HG03066 (cell line): ENCODE measurements at regions not wholly inside any gene's neighbourhood (a gene's known extent, or its start where the extent isn't known, plus 50 kb on each side); places are given as distances from the start of the nearest gene placed in this dataset.
"Not testable (repeated sequence)": the region's sequence is repeated elsewhere in the genome, so short reads cannot be mapped to it uniquely, and the experiment has no call there.

ENCODE experiments used
- ATAC-seq: cut with Tn5 transposase; IDR thresholded peaks from one replicate; pipeline ENCODE4 v1.9.1; 2021; ENCODE audit warnings: low read depth; ENCODE audit not compliant: unreplicated experiment

DNA sequence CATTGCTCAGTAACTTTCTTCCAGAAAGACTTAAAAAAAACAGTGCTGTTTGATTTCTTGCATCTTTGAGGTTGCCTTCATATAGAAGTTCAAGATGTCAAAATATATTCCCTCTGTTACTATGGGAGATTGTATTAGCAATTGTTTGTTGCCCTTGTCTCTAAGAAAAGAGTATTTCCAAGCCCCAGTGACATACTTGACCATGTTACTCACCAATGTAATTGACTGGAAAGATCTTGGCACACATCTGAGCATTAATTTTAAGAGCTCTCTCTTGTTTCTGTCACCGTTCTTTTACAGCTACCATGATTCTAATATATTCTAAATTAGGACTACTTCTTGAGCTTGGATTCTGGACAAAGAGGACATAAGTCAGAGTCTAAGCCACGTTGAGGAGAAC, 902.7 kb upstream of the EPHA5 start:
- no peak for ATAC-seq

DNA sequence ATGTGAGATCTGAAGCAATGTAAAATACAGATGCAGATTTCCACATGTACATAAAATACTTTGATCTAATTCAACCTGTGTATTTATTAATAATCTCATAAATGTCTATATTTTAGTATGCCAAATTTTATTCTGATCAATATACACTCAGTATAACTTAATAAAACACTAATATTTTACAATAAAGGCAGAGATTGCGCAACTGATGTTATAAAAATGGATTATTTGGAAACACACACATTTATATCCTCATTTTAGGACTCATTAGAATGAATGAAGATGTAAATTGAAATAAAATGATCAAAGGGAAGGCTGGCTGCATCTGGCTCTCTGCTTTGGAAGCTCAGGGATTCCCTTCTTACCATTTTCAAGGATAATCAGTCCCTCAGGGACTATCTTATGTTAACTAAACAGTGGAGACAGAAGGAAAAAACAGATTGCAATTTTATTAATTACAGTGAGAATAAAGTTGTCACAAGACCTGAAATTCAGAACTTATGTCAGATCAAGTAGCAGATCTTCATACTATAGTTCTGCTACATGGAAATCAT, 900.9 kb upstream of the EPHA5 start:
- no peak for ATAC-seq

DNA sequence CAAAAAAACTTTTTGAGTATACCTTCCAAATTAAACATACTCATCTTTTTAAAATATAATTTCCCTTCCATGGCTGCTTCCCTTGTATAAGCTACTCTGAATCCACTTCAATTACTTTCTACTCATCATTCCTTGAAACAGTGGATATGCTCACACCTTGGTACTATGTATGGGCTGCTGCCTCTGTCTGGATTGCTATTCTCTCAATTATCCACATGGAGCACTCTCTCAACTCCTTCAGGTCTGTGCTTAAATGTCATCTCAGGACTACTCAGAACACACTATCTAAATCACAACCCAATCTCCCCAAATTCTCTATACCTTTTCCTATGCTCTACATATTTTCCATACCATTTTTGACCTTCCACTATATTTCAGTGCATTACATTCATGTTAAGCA, 898.9 kb upstream of the EPHA5 start:
- no peak for ATAC-seq

DNA sequence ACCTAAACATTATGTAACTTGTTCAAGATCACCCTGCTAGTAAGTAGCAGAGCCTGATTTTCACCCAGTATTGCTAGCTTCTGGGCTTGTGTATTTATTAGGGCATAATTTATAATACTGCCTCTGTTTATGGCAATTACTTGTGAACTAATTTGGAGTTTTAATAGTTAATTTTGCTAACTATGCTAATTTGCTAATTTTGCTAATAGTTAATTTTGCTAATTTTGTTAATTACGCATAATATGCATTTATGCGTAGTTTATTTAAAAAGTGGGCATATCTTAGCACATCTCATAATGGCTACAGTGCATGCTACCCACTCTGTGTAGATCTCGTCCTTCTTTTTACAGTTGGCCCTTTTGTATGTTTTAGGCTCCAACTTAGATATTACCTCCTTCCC, 898.1 kb upstream of the EPHA5 start:
- ATAC-seq = no peak

DNA sequence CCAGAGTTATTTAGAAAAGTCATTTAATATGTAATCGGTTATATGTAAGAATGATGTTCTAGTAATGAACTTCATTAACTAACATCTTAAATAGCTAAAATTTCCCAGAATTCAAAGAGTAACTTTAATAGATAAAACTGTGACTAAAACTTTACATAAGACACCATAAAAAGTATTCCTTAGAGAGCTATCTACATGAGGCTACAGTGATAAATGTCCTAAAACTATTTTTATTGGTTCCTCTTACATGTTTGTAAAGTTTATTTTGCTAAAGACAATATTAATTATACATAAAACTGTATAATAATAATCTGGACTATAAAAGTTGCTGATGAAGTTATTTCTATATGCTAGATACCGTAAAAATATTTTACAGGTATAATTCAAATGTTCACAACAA, 897.7 kb upstream of the EPHA5 start:
- no peak for ATAC-seq

DNA sequence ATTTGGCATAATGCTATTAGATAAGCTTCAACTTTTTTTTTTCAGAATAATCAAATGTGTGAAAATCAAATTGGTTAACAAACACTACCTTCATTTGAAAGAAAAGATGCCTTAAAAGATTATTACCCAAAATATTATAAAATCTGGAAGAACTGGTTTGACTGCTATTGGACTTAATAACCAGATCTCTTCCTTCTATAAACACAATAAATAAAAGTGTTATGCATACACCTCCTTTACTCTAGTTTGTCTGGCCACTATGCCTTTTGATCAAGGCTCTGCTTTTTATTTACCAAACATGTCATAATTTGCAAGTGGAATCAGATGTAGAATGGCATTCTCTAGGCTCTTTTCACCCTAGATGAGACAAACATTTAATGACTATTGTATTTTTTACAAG, 897.3 kb upstream of the EPHA5 start:
- ATAC-seq = no peak

DNA sequence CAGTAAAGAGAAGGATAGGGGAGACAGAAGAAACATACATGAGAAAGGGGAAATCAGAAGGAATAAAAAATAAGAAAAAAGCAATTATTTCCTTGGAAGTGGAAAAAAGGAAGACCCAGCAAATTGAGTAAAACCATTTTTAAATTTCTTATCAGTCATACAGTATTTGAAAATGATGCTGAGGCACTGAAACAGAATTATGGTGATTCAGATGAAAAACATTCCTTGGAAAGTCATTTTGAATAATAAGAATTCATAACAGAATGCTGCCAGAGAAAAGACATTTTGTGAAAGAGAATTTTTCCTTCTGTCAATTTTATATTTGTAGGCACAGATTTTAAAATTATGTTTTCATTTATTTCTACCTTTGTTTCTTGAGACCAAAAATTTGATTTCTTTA, 895.5 kb upstream of the EPHA5 start:
- ATAC-seq = no peak

DNA sequence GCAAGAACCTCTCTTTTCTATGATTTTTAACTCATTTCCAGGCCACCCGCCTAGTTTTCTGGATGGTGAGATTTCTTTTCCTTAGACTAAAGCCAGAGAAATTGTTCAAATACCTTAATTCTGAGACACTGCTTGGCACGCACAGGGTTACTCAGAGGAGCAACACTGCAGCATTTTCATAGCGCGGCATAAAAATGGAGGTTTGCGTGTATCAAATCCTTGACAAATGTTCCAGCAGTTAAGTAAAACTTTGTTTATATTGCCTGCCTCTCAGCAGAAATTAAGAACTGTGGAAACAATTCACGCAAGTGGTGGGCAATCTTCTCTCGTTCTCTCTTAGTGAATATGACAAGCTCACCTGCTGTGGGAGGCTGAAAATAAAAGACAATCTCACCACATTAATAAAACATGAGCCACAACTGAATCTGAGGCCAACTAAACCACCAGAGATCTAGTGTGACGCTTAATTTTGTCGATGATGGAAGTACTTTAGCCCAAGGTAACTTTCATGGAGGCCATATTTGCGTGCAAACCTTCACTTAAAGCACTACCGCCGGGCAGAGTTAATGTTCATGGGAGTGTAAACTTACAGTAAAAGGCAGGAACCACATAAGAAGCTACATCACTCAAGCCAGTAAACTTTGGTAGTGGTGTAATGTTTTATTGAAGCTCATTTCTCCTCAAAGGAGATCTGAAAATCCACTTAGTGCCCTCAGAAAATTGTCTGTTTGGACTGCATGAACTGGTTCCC, 894.8 kb upstream of the EPHA5 start:
- no peak for ATAC-seq

DNA sequence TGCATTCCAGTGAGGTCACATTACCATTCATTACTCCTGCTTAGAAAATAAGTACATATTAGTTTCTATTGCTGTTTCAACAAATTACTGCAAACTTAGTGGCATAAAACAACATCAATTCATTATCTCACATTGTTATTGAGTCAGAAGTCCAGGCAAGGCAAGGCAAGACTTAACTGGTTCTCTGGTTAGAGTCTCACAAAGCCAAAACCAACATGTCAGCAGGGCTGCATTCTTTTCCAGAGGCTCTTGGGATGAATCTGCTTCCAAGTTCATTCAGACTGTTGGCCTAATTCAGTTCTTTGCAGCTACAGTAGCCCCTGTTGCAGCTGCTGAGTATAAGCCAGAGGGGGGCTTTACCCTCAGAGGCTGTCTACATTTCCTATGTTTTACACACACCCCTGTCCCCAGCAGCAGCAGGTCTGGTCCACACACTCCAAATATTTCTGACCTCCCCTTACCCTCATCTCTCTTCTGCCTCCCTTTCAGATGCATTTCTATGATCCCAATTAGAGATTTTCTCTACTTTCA, 892.1 kb upstream of the EPHA5 start:
- ATAC-seq = no peak

DNA sequence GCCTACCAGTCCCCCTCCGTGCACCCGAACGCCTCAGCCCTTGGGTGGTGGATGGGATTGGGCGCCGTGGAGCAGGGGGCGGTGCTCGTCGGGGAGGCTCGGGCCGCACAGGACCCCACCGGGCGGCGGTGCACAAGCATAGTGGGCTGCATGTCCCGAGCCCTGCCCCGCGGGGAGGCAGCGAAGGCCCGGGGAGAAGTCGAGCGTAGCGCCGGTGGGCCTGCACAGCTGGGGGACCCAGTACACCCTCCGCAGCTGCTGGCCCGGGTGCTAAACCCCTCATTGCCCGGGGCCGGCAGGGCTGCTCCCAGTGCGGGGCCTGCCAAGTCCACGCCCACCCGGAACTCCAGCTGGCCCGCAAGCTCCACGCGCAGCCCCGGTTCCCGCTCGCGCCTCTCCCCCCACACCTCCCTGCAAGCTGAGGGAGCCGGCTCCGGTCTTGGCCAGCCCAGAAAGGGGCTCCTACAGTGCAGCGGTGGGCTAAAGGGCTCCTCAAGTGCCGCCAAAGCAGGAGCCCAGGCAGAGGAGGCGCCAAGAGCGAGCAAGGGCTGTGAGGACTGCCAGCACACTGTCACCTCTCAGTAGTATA, 891.3 kb upstream of the EPHA5 start:
- not testable (repeated sequence) for ATAC-seq

DNA sequence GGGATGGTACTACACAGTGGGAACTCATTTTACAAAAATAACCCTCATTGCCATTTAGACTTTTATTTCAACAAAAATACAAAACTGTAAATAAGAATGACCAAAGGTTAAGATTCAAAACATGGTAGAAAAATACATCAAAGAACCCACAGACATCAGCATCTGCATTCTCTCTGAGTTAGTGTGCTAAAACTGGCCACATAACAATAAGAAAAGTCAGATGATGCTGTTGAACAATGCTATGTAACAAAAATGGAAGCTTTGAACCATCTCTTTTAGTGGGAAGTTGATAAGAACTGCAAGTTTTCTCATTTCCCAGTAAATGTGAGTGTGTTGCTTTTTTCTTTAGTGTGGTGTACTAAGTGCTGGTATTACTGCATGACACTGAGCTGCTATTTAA, 888.4 kb upstream of the EPHA5 start:
- ATAC-seq = no peak

DNA sequence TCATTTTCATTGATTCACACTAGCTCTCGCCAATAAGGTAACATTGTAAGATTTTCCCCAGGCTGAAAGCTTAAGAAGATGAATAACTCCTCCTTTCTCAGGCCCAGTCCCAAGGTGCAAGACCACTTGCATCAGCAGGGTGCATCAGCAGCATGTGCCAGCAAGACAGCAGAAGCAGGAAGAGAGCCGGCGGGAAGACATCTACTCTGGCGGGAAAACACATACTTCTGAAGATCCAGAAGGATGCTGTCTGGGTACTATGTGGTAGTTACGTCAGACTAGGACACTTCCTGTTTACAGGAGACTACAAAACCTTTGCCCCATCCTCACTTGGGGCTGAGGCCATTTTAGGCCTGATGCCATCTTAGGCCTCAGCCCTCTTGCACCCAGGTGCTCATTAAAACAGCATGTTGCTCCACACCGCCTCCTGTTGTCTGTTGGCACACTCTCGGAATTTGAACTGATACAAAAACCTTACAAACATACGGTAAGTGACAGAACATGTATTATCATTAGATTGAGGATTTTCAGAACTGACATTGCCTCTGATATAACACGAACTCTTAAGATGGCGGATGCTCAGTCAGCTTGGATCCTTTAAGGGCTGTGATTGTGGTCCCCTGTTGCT, 886.5 kb upstream of the EPHA5 start:
- no peak for ATAC-seq

DNA sequence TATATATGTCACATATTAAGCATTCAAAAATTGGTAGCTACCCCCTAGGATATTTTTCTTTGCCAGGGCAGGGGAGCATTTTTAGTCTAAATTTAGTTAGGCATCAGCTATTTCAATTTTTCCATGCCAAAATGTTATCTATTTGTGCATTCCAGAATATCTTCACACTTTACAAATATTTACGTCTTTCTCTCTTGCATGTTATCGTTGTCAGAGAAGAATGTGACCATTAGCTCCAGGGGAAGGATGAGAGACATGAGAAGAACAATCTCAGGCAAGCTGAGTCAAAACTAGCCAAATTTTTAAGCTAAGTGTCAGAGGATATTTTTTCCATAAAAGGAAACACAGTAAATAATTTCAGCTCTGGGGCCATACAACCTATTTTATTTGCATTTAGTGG, 885.0 kb upstream of the EPHA5 start:
- ATAC-seq = no peak

DNA sequence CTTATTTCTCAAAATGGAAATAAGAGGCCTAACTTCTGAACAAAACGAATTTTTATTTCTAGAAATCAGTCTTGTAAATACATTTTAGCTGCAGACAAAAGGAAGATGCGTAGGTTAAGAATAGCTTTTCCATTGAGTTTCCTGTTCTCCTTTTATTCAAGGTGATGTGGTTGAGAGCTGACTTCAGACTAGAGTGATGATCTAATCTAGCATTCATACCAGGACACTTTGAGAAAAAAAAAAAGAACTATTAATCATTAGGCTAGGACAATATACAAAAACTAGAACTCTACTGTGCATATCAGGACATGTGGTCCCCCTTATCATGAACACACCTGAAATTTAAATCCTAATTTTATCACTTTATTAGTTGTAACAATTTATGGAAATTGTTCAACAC, 884.5 kb upstream of the EPHA5 start:
- ATAC-seq = no peak

DNA sequence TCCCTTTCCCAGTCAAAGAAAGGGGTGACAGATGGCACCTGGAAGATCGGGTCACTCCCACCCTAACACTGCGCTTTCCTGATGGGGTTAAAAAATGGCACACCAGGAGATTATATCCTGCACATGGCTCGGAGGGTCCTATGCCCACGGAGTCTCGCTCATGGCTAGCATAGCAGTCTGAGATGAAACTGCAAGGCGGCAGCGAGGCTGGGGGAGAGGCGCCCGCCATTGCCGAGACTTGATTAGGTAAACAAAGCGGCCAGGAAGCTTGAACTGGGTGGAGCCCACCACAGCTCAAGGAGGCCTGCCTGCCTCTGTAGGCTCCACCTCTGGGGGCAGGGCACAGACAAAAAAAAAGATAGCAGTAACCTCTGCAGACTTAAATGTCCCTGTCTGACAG, 875.0 kb upstream of the EPHA5 start:
- ATAC-seq = not testable (repeated sequence)

DNA sequence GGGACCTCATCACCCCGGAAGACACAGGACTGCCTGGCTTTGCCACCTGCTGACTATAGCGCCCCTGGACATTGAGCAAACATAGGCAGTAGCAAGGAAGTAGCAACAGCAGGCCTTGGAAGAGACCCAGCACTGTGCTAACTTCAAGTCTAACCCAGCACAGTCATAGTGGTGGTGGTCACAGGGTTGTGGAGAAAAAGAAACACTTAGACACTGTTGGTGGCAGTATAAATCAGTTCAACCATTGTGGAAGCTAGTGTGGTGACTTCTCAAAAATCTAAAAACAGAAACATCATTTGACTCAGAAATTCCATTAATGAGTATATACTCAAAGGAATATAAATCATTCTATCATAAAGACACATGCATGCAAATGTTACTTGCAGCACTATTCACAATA, 874.0 kb upstream of the EPHA5 start:
- ATAC-seq = no peak

DNA sequence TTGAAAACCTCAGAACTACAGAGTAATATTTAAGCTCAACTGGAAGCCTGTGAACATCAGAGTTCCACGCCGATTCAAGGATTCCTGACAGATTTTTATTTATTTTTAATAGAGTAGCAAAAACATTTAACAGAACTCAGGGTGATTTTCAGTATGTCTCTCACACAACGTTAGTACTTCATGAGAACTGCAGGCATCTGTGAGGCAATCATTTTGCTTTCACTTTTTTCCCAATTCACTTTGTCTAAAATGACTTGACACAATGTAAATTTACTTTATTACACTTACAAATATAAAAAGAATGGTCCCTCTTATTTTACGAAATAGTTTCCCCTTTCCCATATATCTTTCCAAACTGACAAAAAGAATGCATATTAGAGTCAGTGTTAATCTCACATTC, 869.5 kb upstream of the EPHA5 start:
- no peak for ATAC-seq

DNA sequence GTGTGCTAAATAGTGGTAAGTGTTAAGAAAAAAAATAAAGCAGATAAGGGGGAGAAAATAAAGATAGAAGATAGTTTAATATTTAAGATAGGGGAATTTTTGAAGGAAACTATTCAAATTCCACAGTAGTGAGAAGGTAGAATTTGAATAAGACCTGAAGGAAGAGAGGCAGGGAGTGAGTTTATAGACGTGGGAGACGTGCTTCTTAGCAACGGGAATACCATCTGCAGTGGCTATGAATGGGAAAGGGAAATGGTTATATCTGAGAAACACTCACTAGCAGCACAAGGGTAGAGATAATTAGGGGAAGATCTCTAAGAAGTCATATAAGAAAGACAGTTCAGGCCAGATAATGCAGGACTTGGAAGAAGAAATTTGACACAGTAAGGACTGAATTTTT, 854.5 kb upstream of the EPHA5 start:
- ATAC-seq = no peak

DNA sequence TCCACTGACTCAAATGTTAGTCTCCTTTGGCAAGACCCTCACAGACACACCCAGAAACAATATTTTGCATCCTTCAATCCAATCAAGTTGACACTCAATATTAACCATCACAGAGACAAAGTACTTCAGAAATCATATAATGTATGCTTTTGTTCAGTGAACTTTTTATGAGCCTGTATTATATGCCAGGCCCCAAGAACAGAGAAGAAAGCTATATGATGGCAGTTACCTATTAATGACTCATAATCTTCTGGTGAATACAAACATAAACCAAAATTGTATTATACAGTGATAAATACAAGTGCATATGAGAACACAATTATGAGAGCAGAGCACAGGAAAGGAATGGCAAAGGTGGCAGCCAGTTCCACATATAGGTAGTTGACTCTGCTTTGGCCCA, 852.0 kb upstream of the EPHA5 start:
- ATAC-seq = no peak

DNA sequence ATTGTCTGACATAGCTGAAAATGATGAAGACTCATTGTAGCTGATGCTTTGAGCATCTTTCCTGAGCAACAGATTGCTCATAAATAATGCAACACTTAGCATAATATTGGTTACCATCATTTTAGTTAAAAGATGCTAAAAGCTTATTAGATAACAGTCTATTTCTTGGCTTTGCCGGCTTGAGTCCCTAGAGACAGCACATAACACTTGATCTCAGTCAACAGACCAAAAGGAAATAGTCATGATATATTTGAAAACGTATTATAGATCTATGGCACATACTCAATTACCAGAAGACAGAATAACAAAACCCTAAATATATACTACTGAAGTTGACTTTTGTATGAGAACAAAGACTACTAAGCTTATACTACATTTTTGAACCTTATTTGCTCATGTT, 846.7 kb upstream of the EPHA5 start:
- no peak for ATAC-seq

DNA sequence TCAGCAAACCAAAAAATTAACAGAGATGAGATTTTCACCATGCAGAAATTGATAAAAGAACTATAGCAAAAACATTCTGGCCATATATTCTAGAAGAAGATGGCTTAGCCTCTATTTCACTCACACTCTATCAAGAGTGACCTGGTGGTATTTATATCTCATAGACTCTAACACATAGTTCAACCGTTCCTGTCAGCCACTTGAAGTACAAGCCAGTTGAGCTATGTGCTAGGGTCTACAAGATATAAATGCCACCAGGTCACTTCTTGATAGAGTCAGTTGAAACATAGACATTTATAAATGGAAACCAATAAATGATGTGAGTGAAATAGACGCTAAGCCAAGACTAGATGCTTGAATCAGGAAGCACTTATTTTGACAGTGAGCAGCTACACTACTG, 836.7 kb upstream of the EPHA5 start:
- ATAC-seq = no peak

DNA sequence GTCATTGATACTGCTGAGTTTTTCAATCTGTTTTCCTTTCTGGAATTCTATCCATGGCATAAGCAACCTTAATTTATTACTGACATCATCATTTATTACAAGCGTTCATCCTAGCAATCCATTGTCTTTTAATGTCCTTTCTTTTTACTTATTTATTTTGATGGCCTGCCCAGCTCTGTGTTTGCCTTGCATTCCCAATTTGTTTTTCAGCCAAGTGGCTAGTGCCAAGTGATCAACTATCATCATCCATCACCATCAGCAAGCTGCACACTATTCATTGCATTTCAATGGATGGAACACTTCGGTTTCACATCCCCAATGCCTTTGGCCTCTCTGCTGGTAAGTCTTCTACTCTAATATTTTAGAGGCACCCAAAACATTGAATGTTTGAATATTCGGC, 831.7 kb upstream of the EPHA5 start:
- no peak for ATAC-seq
